Right lobe of liver (tissue), 6 donors: ENCODE measurements at regions not wholly inside any gene's neighbourhood (a gene's known extent, or its start where the extent isn't known, plus 50 kb on each side); places are given as distances from the start of the nearest gene placed in this dataset.

Experiments used
- ATAC-seq, 4 donors: fragments of 200-7000 bp; cut with Tn5 transposase; one replicate each; pipeline ENCODE4 v1.9.1; 2020; ENCODE audit warnings: mild to moderate bottlenecking in 4 of 4, moderate library complexity in 4 of 4
- DNase-seq, 3 donors: peaks; one replicate each; pipeline ENCODE4 v3.0.0-alpha.2; 2020
- H3K27ac ChIP-seq, 3 donors: fragments of 200-600 bp; one replicate each; pipeline ENCODE4 v1.8.0; 2022
- H3K27me3 ChIP-seq, 2 donors: fragments of 200-600 bp; one replicate each; pipeline ENCODE4 v1.8.0; 2022
- H3K36me3 ChIP-seq, 4 donors: fragments of 200-600 bp; sonication (generic) in 1 of 4; one replicate each; pipeline versions ENCODE4 v1.5.1 to v1.8.0; 2017 to 2022; ENCODE audit warnings: control low read depth in 1 of 4
- H3K4me1 ChIP-seq, 4 donors: fragments of 200-600 bp; sonication (generic) in 1 of 4; one replicate each; pipeline versions ENCODE4 v1.5.1 to v1.8.0; 2017 to 2022; ENCODE audit warnings: control low read depth in 1 of 4
- H3K4me3 ChIP-seq, 3 donors: fragments of 200-600 bp; one replicate each; pipeline ENCODE4 v1.8.0; 2022
- H3K9me3 ChIP-seq, 4 donors: fragments of 200-600 bp; sonication (generic) in 1 of 4; one replicate each; pipeline versions ENCODE4 v1.5.1 to v1.8.0; 2017 to 2022; ENCODE audit warnings: control low read depth in 1 of 4
- POLR2A ChIP-seq: fragments of 450-650 bp; IDR thresholded peaks from one replicate; pipeline ENCODE4 v1.6.1; 2017; ENCODE audit warnings: antibody characterized with exemption, mild to moderate bottlenecking
- WGBS: methylation state at CpG from one replicate; pipeline ENCODE4 v1.1.6; 2018; ENCODE audit warnings: low coverage, low lambda C conversion rate; ENCODE audit not compliant: insufficient coverage; ENCODE audit errors: missing lambda C conversion rate; 5-methylcytosine and 5-hydroxymethylcytosine counted together
- intact Hi-C, 2 donors: fragments of 100-400 bp; cut with DNase I; formaldehyde crosslinking; loops; one replicate each; pipeline versions ENCODE4 v1.11.2 to v1.14.1; 2022
- TF ChIP-seq, protein P1 (sequence below), 4 donors: fragments of 200-600 bp in 3 of 4; fragments of 450-650 bp in 1 of 4; IDR thresholded peaks; one replicate each; pipeline versions ENCODE4 v1.5.1 to v1.8.0; 2016 to 2022; ENCODE audit warnings: antibody characterized with exemption in 4 of 4, mild to moderate bottlenecking in 2 of 4
- donor health status: DM: no; HTN: yes; CAD: no.
- donor health status: DM: no; HTN: no; CAD: no.
- donor health status: DM: no; HTN: no; CAD: no.
- donor health status: DM: no; HTN: yes; CAD: no.
- donor health status: DM: no; HTN: yes; CAD: no.

DNA sequence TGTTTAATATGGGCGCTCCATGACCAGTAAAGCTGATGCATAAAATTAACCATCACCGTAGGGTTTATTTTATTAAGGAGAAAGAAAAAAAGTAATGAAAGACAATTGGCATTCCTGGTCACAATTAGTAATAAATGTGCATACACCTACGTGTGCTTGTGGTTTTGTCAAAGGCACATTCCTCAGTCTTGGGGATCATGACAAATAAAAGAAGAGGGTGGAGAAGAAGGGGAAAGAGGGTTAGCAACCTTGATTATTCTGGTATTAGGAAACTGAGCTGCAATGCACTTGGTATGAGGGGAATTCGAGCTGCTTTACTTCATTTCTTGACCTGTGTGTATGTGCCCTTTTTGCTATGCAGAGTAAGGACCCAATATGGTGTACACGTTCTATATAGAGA lies 1798.3 kb upstream of the PCDH7 start:
- Histone ChIP-seq H3K4me3 (no peak overlapping the region), H3K36me3 (no peaks in the 10 kb centered on the region), H3K27ac (no peak overlapping the region), H3K27me3 (no peaks in the 10 kb centered on the region), H3K4me1 (no peaks in the 10 kb centered on the region), H3K9me3 (no peaks in the 10 kb centered on the region)
- no peak for TF ChIP-seq POLR2A
- TF ChIP-seq, protein P1, sequence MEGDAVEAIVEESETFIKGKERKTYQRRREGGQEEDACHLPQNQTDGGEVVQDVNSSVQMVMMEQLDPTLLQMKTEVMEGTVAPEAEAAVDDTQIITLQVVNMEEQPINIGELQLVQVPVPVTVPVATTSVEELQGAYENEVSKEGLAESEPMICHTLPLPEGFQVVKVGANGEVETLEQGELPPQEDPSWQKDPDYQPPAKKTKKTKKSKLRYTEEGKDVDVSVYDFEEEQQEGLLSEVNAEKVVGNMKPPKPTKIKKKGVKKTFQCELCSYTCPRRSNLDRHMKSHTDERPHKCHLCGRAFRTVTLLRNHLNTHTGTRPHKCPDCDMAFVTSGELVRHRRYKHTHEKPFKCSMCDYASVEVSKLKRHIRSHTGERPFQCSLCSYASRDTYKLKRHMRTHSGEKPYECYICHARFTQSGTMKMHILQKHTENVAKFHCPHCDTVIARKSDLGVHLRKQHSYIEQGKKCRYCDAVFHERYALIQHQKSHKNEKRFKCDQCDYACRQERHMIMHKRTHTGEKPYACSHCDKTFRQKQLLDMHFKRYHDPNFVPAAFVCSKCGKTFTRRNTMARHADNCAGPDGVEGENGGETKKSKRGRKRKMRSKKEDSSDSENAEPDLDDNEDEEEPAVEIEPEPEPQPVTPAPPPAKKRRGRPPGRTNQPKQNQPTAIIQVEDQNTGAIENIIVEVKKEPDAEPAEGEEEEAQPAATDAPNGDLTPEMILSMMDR (IDR thresholded peaks at IDR 0.05): no peak
- intact Hi-C loops: no loop called here
- DNase-seq (no peak), ATAC-seq (no peak)
- 43% methylated on average over 5 of the region's 5 CpGs for WGBS

DNA sequence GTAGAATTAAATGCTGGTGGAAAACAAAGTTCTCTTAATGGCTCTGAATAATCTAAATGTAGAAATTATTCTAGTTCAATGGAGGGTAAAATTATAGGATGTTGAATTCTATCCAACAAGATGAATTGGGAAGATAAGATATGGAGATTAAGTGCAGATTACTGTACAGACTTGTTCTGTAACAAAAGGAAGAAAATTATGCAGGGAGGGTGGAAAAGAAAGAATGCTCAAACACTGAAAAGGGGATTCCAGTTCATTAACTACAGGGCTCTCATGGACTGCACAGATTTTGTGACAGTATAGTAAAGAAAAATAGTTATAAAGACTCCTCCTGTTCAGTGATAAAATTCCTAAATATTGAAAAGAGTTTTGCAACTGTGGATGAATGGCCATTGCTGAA lies 1794.0 kb upstream of the PCDH7 start:
- ATAC-seq: no peak
- intact Hi-C loops: no loop called here
- H3K27me3 ChIP-seq: no peaks in the 10 kb centered on the region
- TF ChIP-seq, protein P1 (IDR thresholded peaks at IDR 0.05): no peak
- no peak for TF ChIP-seq POLR2A
- no peaks in the 10 kb centered on the region for H3K9me3 ChIP-seq
- no peak overlapping the region for H3K4me3 ChIP-seq
- no peak overlapping the region for H3K27ac ChIP-seq
- DNase-seq: no peak
- no peaks in the 10 kb centered on the region for H3K4me1 ChIP-seq
- H3K36me3 ChIP-seq: no peaks in the 10 kb centered on the region

DNA sequence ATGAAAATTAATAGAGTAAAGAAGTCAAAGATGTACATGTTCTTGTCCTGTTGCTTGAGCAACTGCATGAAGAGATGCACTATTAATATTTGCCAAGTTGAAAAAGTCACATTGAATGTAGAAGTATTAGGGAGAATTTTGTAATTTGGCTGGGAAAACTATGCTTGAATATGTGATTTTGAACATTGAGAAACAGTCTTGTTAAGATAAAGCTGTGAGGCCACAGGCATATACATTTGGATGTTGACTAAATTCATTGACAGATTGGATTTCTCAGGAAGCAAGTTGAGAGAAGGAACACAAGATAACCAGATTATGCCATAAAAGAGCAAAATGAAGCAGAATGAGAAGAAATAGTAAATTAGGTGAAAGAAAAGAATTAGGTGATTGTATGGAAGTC lies 1777.5 kb upstream of the PCDH7 start:
- no peak for DNase-seq
- TF ChIP-seq, protein P1 (IDR thresholded peaks at IDR 0.05): no peak
- no peak for TF ChIP-seq POLR2A
- H3K27me3 ChIP-seq: no peaks in the 10 kb centered on the region
- H3K36me3 ChIP-seq: no peaks in the 10 kb centered on the region
- intact Hi-C loops: no loop called here
- H3K4me1 ChIP-seq: no peaks in the 10 kb centered on the region
- H3K9me3 ChIP-seq: no peaks in the 10 kb centered on the region
- H3K27ac ChIP-seq: no peak overlapping the region
- H3K4me3 ChIP-seq: no peak overlapping the region
- no peak for ATAC-seq

DNA sequence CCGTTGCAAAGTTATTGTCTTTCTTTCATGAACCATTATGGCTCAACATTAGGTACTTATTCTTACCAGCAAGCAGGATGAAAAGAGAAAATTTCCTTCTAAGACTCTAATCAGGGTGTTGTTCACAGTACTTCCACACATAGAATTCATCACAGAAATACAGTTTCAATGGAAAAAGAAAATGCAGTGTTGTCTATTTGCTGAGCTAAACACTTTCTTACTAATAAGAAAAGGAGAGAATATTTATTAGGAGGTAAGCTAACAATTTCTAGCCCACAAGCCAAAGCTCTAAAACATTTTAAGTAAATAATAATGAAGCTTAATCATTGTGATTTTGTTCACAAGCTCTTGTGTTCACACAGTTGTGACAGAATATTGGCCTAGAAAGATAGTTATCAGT lies 1772.8 kb upstream of the PCDH7 start:
- DNase-seq (no peak), ATAC-seq (no peak)
- Histone ChIP-seq H3K9me3 (no peaks in the 10 kb centered on the region), H3K36me3 (no peaks in the 10 kb centered on the region), H3K4me3 (no peak overlapping the region), H3K4me1 (no peaks in the 10 kb centered on the region), H3K27me3 (no peaks in the 10 kb centered on the region), H3K27ac (no peak overlapping the region)
- TF ChIP-seq POLR2A: no peak
- TF ChIP-seq, protein P1 (IDR thresholded peaks at IDR 0.05): no peak
- WGBS: 39% methylated on average over 1 of the region's 1 CpG
- intact Hi-C loops: no loop called here

DNA sequence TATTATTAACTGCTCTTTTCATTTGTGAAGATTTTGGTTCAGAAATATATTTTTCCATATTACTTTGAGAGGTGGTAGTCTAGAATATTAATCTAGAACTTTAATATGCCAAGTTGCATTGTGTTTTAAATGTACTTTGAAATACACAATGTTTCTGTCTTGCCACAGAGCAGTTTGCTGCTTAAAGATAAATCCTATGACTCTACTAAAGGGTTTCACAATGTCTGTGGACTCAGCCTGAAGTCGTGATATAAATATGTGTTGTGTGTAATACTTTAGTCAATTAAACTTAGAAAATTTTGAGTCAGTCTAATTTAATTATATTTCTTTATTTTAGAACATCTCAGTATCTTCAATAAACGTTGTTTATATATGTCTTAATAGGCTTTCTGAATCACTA lies 1771.7 kb upstream of the PCDH7 start:
- intact Hi-C loops: no loop called here
- H3K9me3 ChIP-seq: no peaks in the 10 kb centered on the region
- no peaks in the 10 kb centered on the region for H3K27me3 ChIP-seq
- TF ChIP-seq, protein P1 (IDR thresholded peaks at IDR 0.05): no peak
- TF ChIP-seq POLR2A: no peak
- H3K36me3 ChIP-seq: no peaks in the 10 kb centered on the region
- WGBS: 23% methylated on average over 2 of the region's 2 CpGs
- no peak overlapping the region for H3K4me3 ChIP-seq
- ATAC-seq (no peak), DNase-seq (no peak)
- H3K4me1 ChIP-seq: no peaks in the 10 kb centered on the region
- H3K27ac ChIP-seq: no peak overlapping the region
